SK-N-SH (cell line): ENCODE measurements at regions not wholly inside any gene's neighbourhood (a gene's known extent, or its start where the extent isn't known, plus 50 kb on each side); places are given as distances from the start of the nearest gene placed in this dataset.

Experiments used
- CTCF ChIA-PET: fragments of 300-600, 350-600 bp; formaldehyde crosslinking; extraction: SDS; loops from one replicate; lab custom pipeline; 2021; lab: Yijun Ruan, JAX
- POLR2A ChIA-PET: fragments of 350-600 bp; sonication (Branson Sonifier 250); formaldehyde crosslinking; extraction: SDS; loops from one replicate; lab custom pipeline; 2020; ENCODE audit warnings: antibody characterized with exemption, inconsistent platforms; lab: Yijun Ruan, JAX
- DNase-seq: peaks from one replicate; pipeline ENCODE4 v3.0.0; 2012
- H2AFZ ChIP-seq: fragments of 200-600 bp; sonication (generic); 2 replicates; pipeline ENCODE4 v1.8.1; 2016; ENCODE audit warnings: antibody characterized with exemption, mild to moderate bottlenecking, low read depth
- H3F3A ChIP-seq: fragments of 200-600 bp; sonication (generic); replicated peaks from 2 replicates; pipeline ENCODE3; 2016; ENCODE audit warnings: antibody characterized with exemption, mild to moderate bottlenecking; ENCODE audit not compliant: insufficient read depth
- H3K27ac ChIP-seq, 2 experiments: fragments of 200-500 bp in 1 of 2; fragments of 200-600 bp in 1 of 2; sonication (Bioruptor generic) in 1 of 2; sonication (generic), shearing (Covaris generic) in 1 of 2; 2 replicates each; pipeline versions ENCODE4 v1.5.1 to v1.6.1; 2014 to 2016; ENCODE audit warnings: low read depth in 2 of 2, inconsistent platforms in 1 of 2, low read length in 1 of 2, mild to moderate bottlenecking in 1 of 2, mixed read lengths in 1 of 2
- H3K27me3 ChIP-seq: fragments of 200-600 bp; sonication (generic), shearing (Covaris generic); 2 replicates; pipeline ENCODE4 v1.6.1; 2016; ENCODE audit warnings: mixed run types; ENCODE audit not compliant: insufficient read depth
- H3K36me3 ChIP-seq, 2 experiments: fragments of 200-500 bp in 1 of 2; fragments of 200-600 bp in 1 of 2; sonication (Bioruptor generic) in 1 of 2; sonication (generic) in 1 of 2; replicated peaks in 1 of 2; 2 replicates each; pipeline versions ENCODE3 to v1.5.1; 2014 to 2016; ENCODE audit warnings: low read length in 1 of 2, mild to moderate bottlenecking in 1 of 2; ENCODE audit not compliant: insufficient read depth in 2 of 2, control insufficient read depth in 1 of 2
- H3K4me1 ChIP-seq, 2 experiments: fragments of 200-500 bp in 1 of 2; fragments of 200-600 bp in 1 of 2; sonication (Bioruptor generic) in 1 of 2; sonication (generic), shearing (Covaris generic) in 1 of 2; 2 replicates each; pipeline versions ENCODE4 v1.5.1 to v1.6.1; 2014 to 2016; ENCODE audit warnings: low read depth in 1 of 2, low read length in 1 of 2, mixed run types in 1 of 2; ENCODE audit not compliant: insufficient read depth in 2 of 2, control insufficient read depth in 1 of 2
- H3K4me2 ChIP-seq: fragments of 200-600 bp; sonication (generic), shearing (Covaris generic); 2 replicates; pipeline ENCODE4 v1.6.1; 2017; ENCODE audit warnings: mixed run types
- H3K4me3 ChIP-seq, 2 experiments: fragments of 200-500 bp in 1 of 2; fragments of 200-600 bp in 1 of 2; sonication (Bioruptor generic) in 1 of 2; sonication (generic), shearing (Covaris generic) in 1 of 2; 2 replicates each; pipeline versions ENCODE4 v1.5.1 to v1.8.1; 2014 to 2016; ENCODE audit warnings: low read depth in 2 of 2, inconsistent platforms in 1 of 2, low read length in 1 of 2, mild to moderate bottlenecking in 1 of 2, mixed read lengths in 1 of 2, moderate library complexity in 1 of 2
- H3K79me2 ChIP-seq: fragments of 200-600 bp; sonication (generic); 2 replicates; pipeline ENCODE4 v1.8.1; 2017; ENCODE audit warnings: mild to moderate bottlenecking; ENCODE audit not compliant: insufficient read depth
- H3K9ac ChIP-seq: fragments of 200-600 bp; sonication (generic); 2 replicates; pipeline ENCODE4 v1.6.1; 2017; ENCODE audit warnings: mixed run types
- H3K9me2 ChIP-seq: fragments of 200-600 bp; sonication (generic); 2 replicates; pipeline ENCODE4 v1.6.1; 2017; ENCODE audit warnings: mixed run types
- H3K9me3 ChIP-seq: fragments of 200-600 bp; sonication (generic); 2 replicates; pipeline ENCODE4 v1.6.1; 2017; ENCODE audit warnings: mixed run types, mild to moderate bottlenecking, moderate library complexity
- H4K20me1 ChIP-seq: fragments of 200-600 bp; sonication (generic); 2 replicates; pipeline ENCODE4 v1.6.1; 2017; ENCODE audit warnings: mild to moderate bottlenecking, mixed run types; ENCODE audit not compliant: insufficient read depth
- EZH2phosphoT487 ChIP-seq: fragments of 200-600 bp; sonication (generic); IDR thresholded peaks from 2 replicates; pipeline ENCODE4 v1.6.1; 2017; ENCODE audit warnings: low read depth, mixed run types, mild to moderate bottlenecking, antibody characterized with exemption, moderate library complexity, borderline replicate concordance
- FOXM1 ChIP-seq: IDR thresholded peaks from 2 replicates; pipeline ENCODE4 v1.4.0; 2012; ENCODE audit warnings: low read depth, mild to moderate bottlenecking
- MEF2A ChIP-seq: IDR thresholded peaks from 2 replicates; pipeline ENCODE4 v1.4.0; 2012; ENCODE audit warnings: low read depth, borderline replicate concordance
- MXI1 ChIP-seq: IDR thresholded peaks from 2 replicates; pipeline ENCODE4 v1.6.1; 2012; ENCODE audit warnings: mild to moderate bottlenecking, low read depth, low read length, improper control_type of control experiment
- NFIC ChIP-seq: IDR thresholded peaks from 2 replicates; pipeline ENCODE4 v1.4.0; 2012; ENCODE audit warnings: borderline replicate concordance
- NRF1 ChIP-seq: IDR thresholded peaks from 2 replicates; pipeline ENCODE4 v1.6.1; 2012; ENCODE audit warnings: low read depth, mild to moderate bottlenecking, low read length
- POLR2AphosphoS5 ChIP-seq: IDR thresholded peaks from 2 replicates; pipeline ENCODE4 v1.6.1; 2012; ENCODE audit warnings: low read depth, low read length
- RFX5 ChIP-seq: IDR thresholded peaks from 2 replicates; pipeline ENCODE4 v1.6.1; 2012; ENCODE audit warnings: mild to moderate bottlenecking, improper control_type of control experiment, low read length
- RXRA ChIP-seq: IDR thresholded peaks from 2 replicates; pipeline ENCODE4 v1.4.0; 2012; ENCODE audit warnings: low read depth, mild to moderate bottlenecking, borderline replicate concordance
- SIN3A ChIP-seq: IDR thresholded peaks from 2 replicates; pipeline ENCODE4 v1.6.1; 2012; ENCODE audit warnings: low read depth, mild to moderate bottlenecking, low read length, moderate library complexity, borderline replicate concordance
- TAF1 ChIP-seq: IDR thresholded peaks from 2 replicates; pipeline ENCODE4 v1.6.1; 2012; ENCODE audit warnings: low read depth, mild to moderate bottlenecking, low read length, moderate library complexity, borderline replicate concordance
- TEAD4 ChIP-seq: IDR thresholded peaks from 2 replicates; pipeline ENCODE4 v1.4.0; 2012; ENCODE audit warnings: mild to moderate bottlenecking, borderline replicate concordance; ENCODE audit not compliant: insufficient read depth
- YY1 ChIP-seq: IDR thresholded peaks from 2 replicates; pipeline ENCODE4 v1.4.0; 2012; ENCODE audit warnings: low read depth, mild to moderate bottlenecking
- WGBS: methylation state at CpG from one replicate; pipeline ENCODE4 v1.1.6; 2017; ENCODE audit warnings: low lambda C conversion rate; 5-methylcytosine and 5-hydroxymethylcytosine counted together
- TF ChIP-seq, protein P1 (sequence below): IDR thresholded peaks from 2 replicates; pipeline ENCODE4 v1.4.0; 2012; ENCODE audit warnings: low read depth, borderline replicate concordance
- TF ChIP-seq, protein P2 (sequence below): fragments of 200-600 bp; sonication (generic); IDR thresholded peaks from 2 replicates; pipeline ENCODE4 v1.6.1; 2017; ENCODE audit warnings: antibody characterized with exemption, mild to moderate bottlenecking, moderate library complexity
- TF ChIP-seq, protein P3 (sequence below): IDR thresholded peaks from 2 replicates; pipeline ENCODE4 v1.4.0; 2012; ENCODE audit warnings: low read depth
- TF ChIP-seq, protein P4 (sequence below): fragments of 150-350 bp; IDR thresholded peaks from 2 replicates; pipeline ENCODE4 v1.6.1; 2017; ENCODE audit warnings: antibody characterized with exemption, low read length, low read depth, borderline replicate concordance
- TF ChIP-seq, protein P5 (sequence below): IDR thresholded peaks from 2 replicates; pipeline ENCODE4; 2012

DNA sequence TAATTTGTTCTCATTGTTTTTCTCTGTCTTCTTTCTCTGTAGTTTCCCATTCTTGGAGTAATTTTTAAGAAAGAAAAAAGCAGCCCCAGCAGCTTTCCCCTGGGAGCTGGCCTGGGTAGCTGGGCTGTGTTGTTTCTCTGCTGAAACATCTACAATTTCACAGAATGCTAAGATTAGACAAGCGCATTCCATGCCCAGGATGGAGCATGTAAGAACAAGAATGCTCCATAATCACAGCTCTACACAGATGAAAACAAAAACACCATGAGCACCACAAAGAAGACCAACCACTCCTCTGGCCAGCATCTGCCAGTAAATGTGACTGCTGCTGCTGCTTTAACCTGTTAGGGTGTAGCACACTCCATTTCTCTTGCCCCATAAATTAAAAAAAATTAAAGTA is 239.2 kb upstream of the SLITRK1 start:
- Histone ChIP-seq H3K4me2 (no peak overlapping the region), H3K27me3 (no peaks in the 10 kb centered on the region; the same call in 1 of the 2 replicates), H3K79me2 (no peaks in the 10 kb centered on the region), H3K36me3 (no peaks in the 10 kb centered on the region), H3K4me1 (no peaks in the 10 kb centered on the region), H3K4me3 (no peak overlapping the region), H3K27ac (no peak overlapping the region), H4K20me1 (no peaks in the 10 kb centered on the region), H3K9me2 (no peaks in the 10 kb centered on the region), H3F3A (no peaks in the 10 kb centered on the region), H3K9me3 (no peaks in the 10 kb centered on the region), H3K9ac (no peak overlapping the region), H2AFZ (no peak overlapping the region)
- 41% methylated on average over 1 of the region's 1 CpG for WGBS
- DNase-seq, result no peak
- no peak for TF ChIP-seq RFX5
- TF ChIP-seq, protein P1, sequence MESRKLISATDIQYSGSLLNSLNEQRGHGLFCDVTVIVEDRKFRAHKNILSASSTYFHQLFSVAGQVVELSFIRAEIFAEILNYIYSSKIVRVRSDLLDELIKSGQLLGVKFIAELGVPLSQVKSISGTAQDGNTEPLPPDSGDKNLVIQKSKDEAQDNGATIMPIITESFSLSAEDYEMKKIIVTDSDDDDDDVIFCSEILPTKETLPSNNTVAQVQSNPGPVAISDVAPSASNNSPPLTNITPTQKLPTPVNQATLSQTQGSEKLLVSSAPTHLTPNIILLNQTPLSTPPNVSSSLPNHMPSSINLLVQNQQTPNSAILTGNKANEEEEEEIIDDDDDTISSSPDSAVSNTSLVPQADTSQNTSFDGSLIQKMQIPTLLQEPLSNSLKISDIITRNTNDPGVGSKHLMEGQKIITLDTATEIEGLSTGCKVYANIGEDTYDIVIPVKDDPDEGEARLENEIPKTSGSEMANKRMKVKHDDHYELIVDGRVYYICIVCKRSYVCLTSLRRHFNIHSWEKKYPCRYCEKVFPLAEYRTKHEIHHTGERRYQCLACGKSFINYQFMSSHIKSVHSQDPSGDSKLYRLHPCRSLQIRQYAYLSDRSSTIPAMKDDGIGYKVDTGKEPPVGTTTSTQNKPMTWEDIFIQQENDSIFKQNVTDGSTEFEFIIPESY, result no peak
- no peak for TF ChIP-seq EZH2phosphoT487
- no peak for TF ChIP-seq SIN3A
- POLR2A ChIA-PET, result no interaction called here
- CTCF ChIA-PET, result no interaction called here

DNA sequence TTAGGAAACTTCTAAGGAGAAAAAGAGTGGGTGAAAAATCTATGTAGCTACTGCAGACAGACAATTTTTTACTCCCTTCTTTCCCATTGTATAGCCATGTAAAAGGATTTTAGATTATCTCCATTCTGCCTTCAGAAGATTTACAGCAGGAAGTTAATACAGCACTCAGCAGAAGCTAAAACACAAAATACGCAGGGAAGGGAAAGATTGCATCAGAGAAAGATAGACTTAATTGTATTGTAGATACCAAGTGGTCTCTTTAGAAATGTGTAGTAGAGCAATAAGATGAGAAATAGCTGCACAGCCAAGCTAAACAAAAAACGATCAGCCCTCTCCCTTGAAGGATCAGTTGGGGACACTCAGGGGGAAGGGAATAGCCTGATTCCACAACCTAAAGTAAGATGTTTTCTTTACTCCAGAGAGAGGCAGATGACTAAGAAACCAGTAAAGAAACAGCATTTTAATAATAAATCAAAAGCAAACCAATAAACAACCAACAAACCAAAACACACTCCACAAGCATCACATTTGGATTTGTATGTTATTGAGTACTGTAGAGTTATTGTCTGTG is 236.7 kb upstream of the SLITRK1 start:
- POLR2A ChIA-PET, result no interaction called here
- Histone ChIP-seq H3K4me1 (no peaks in the 10 kb centered on the region), H3K27me3 (no peaks in the 10 kb centered on the region; the same call in 1 of the 2 replicates), H3K9me2 (no peaks in the 10 kb centered on the region), H3K4me3 (no peak overlapping the region), H3K4me2 (no peak overlapping the region), H3F3A (no peaks in the 10 kb centered on the region), H3K9me3 (no peaks in the 10 kb centered on the region), H2AFZ (no peak overlapping the region), H4K20me1 (no peaks in the 10 kb centered on the region), H3K27ac (no peak overlapping the region), H3K36me3 (no peaks in the 10 kb centered on the region), H3K9ac (no peak overlapping the region), H3K79me2 (no peaks in the 10 kb centered on the region)
- 1% methylated on average over 2 of the region's 2 CpGs for WGBS
- no peak for DNase-seq
- CTCF ChIA-PET, result no interaction called here
- TF ChIP-seq POLR2AphosphoS5 (no peak), MXI1 (no peak), NRF1 (no peak), FOXM1 (no peak), TEAD4 (no peak), MEF2A (no peak), NFIC (no peak), TAF1 (no peak), YY1 (no peak), RXRA (no peak)
- TF ChIP-seq, protein P2, sequence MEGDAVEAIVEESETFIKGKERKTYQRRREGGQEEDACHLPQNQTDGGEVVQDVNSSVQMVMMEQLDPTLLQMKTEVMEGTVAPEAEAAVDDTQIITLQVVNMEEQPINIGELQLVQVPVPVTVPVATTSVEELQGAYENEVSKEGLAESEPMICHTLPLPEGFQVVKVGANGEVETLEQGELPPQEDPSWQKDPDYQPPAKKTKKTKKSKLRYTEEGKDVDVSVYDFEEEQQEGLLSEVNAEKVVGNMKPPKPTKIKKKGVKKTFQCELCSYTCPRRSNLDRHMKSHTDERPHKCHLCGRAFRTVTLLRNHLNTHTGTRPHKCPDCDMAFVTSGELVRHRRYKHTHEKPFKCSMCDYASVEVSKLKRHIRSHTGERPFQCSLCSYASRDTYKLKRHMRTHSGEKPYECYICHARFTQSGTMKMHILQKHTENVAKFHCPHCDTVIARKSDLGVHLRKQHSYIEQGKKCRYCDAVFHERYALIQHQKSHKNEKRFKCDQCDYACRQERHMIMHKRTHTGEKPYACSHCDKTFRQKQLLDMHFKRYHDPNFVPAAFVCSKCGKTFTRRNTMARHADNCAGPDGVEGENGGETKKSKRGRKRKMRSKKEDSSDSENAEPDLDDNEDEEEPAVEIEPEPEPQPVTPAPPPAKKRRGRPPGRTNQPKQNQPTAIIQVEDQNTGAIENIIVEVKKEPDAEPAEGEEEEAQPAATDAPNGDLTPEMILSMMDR, result no peak
- TF ChIP-seq, protein P1, result no peak
- TF ChIP-seq, protein P3, sequence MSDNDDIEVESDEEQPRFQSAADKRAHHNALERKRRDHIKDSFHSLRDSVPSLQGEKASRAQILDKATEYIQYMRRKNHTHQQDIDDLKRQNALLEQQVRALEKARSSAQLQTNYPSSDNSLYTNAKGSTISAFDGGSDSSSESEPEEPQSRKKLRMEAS, result no peak
- TF ChIP-seq, protein P4, sequence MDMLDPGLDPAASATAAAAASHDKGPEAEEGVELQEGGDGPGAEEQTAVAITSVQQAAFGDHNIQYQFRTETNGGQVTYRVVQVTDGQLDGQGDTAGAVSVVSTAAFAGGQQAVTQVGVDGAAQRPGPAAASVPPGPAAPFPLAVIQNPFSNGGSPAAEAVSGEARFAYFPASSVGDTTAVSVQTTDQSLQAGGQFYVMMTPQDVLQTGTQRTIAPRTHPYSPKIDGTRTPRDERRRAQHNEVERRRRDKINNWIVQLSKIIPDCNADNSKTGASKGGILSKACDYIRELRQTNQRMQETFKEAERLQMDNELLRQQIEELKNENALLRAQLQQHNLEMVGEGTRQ, result no peak
- TF ChIP-seq, protein P5, sequence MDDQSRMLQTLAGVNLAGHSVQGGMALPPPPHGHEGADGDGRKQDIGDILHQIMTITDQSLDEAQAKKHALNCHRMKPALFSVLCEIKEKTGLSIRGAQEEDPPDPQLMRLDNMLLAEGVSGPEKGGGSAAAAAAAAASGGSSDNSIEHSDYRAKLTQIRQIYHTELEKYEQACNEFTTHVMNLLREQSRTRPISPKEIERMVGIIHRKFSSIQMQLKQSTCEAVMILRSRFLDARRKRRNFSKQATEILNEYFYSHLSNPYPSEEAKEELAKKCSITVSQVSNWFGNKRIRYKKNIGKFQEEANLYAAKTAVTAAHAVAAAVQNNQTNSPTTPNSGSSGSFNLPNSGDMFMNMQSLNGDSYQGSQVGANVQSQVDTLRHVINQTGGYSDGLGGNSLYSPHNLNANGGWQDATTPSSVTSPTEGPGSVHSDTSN, result no peak
